IMR-90 (cell line): ENCODE measurements at regions not wholly inside any gene's neighbourhood (a gene's known extent, or its start where the extent isn't known, plus 50 kb on each side); places are given as distances from the start of the nearest gene placed in this dataset.

Experiments
- ATAC-seq: fragments of 200-7000 bp; cut with Tn5 transposase; 2 replicates; pipeline ENCODE4 v1.9.1; 2020; ENCODE audit warnings: low read depth, mild to moderate bottlenecking, moderate library complexity
- BruUV-seq: library from RNA; stranded (reverse); fragments of 400-500 nt; replicated peaks from 2 replicates; lab custom pipeline; 2021; lab: Mats Ljungman, UMichigan
- CTCF ChIA-PET: fragments of 300-600 bp; formaldehyde crosslinking; extraction: SDS; loops from one replicate; lab custom pipeline; 2021; ENCODE audit warnings: antibody characterized with exemption; lab: Yijun Ruan, JAX
- POLR2A ChIA-PET: fragments of 300-600 bp; sonication (Branson Sonifier 250); formaldehyde crosslinking; loops from one replicate; lab custom pipeline; 2022; ENCODE audit warnings: antibody characterized with exemption; ENCODE audit not compliant: unreplicated experiment; lab: Charles Lee
- DNase-seq: peaks from one replicate; pipeline ENCODE4 v3.0.0; 2013
- H2AFZ ChIP-seq: replicated peaks from 2 replicates; pipeline ENCODE3; 2013; ENCODE audit warnings: low read length, mild to moderate bottlenecking; ENCODE audit not compliant: poor library complexity
- H2AK5ac ChIP-seq: 2 replicates; pipeline ENCODE4 v1.6.1; 2013; ENCODE audit warnings: low read depth, low read length, inconsistent platforms
- H2AK9ac ChIP-seq: replicated peaks from 2 replicates; pipeline ENCODE3; 2013; ENCODE audit warnings: mild to moderate bottlenecking, low read depth, low read length, moderate library complexity; ENCODE audit not compliant: poor library complexity
- H2BK120ac ChIP-seq: 2 replicates; pipeline ENCODE4 v1.6.1; 2013; ENCODE audit warnings: low read depth, low read length, inconsistent platforms
- H2BK15ac ChIP-seq: 3 replicates; pipeline ENCODE4 v1.6.1; 2013; ENCODE audit warnings: low read depth, low read length, inconsistent platforms
- H2BK20ac ChIP-seq: 2 replicates; pipeline ENCODE4 v1.6.1; 2013; ENCODE audit warnings: low read depth, mild to moderate bottlenecking, inconsistent platforms, low read length, moderate library complexity
- H2BK5ac ChIP-seq: 2 replicates; pipeline ENCODE4 v1.6.1; 2013; ENCODE audit warnings: mild to moderate bottlenecking, low read depth, low read length, inconsistent platforms; ENCODE audit not compliant: poor library complexity, severe bottlenecking
- H3K14ac ChIP-seq: replicated peaks from 2 replicates; pipeline ENCODE4 v1.6.1; 2013; ENCODE audit warnings: low read depth, low read length, inconsistent platforms
- H3K18ac ChIP-seq: 2 replicates; pipeline ENCODE4 v1.6.1; 2013; ENCODE audit warnings: low read depth, low read length, control low read depth
- H3K23ac ChIP-seq: 2 replicates; pipeline ENCODE4 v1.6.1; 2013; ENCODE audit warnings: low read depth, low read length, inconsistent platforms
- H3K27ac ChIP-seq: 2 replicates; pipeline ENCODE4 v1.5.1; 2013; ENCODE audit warnings: mild to moderate bottlenecking, control low read depth, low read length; ENCODE audit not compliant: insufficient read depth
- H3K27me3 ChIP-seq: 2 replicates; pipeline ENCODE4 v1.6.1; 2013; ENCODE audit warnings: low read length; ENCODE audit not compliant: control insufficient read depth, insufficient read depth
- H3K36me3 ChIP-seq: 2 replicates; pipeline ENCODE4 v1.6.1; 2013; ENCODE audit warnings: low read length, mixed read lengths; ENCODE audit not compliant: control insufficient read depth, insufficient read depth
- H3K4ac ChIP-seq: 2 replicates; pipeline ENCODE4 v1.6.1; 2013; ENCODE audit warnings: low read depth, low read length, inconsistent platforms
- H3K4me1 ChIP-seq: 2 replicates; pipeline ENCODE4 v1.6.1; 2013; ENCODE audit warnings: low read length, mixed read lengths; ENCODE audit not compliant: control insufficient read depth, insufficient read depth
- H3K4me2 ChIP-seq: 2 replicates; pipeline ENCODE4 v1.6.1; 2013; ENCODE audit warnings: low read depth, mild to moderate bottlenecking, control low read depth, low read length, moderate library complexity
- H3K4me3 ChIP-seq: 2 replicates; pipeline ENCODE4 v1.5.1; 2013; ENCODE audit warnings: low read depth, mild to moderate bottlenecking, control low read depth, low read length, moderate library complexity; ENCODE audit not compliant: insufficient read depth
- H3K56ac ChIP-seq: 2 replicates; pipeline ENCODE4 v1.6.1; 2013; ENCODE audit warnings: low read length, inconsistent platforms; ENCODE audit not compliant: insufficient read depth; ENCODE audit errors: extremely low read depth
- H3K79me1 ChIP-seq, 2 experiments: 2 replicates each; pipeline ENCODE4 v1.6.1; 2013; ENCODE audit warnings: low read length in 2 of 2, inconsistent platforms in 1 of 2, low read depth in 1 of 2
- H3K9ac ChIP-seq: 2 replicates; pipeline ENCODE4 v1.6.1; 2013; ENCODE audit warnings: low read depth, low read length, control low read depth
- H3K9me1 ChIP-seq: 2 replicates; pipeline ENCODE4 v1.6.1; 2013; ENCODE audit warnings: low read length, inconsistent platforms; ENCODE audit not compliant: insufficient read depth
- H3K9me3 ChIP-seq: 2 replicates; pipeline ENCODE4 v1.6.1; 2013; ENCODE audit warnings: low read length; ENCODE audit not compliant: control insufficient read depth, insufficient read depth
- H4K20me1 ChIP-seq: 2 replicates; pipeline ENCODE4 v1.6.1; 2013; ENCODE audit warnings: low read length, inconsistent platforms; ENCODE audit not compliant: insufficient read depth
- H4K5ac ChIP-seq: 2 replicates; pipeline ENCODE4 v1.6.1; 2013; ENCODE audit warnings: mild to moderate bottlenecking, low read depth, low read length, control low read depth
- H4K8ac ChIP-seq, 2 experiments: 2 replicates each; pipeline ENCODE4 v1.6.1; 2013; ENCODE audit warnings: low read depth in 2 of 2, low read length in 2 of 2, control low read depth in 1 of 2, inconsistent platforms in 1 of 2
- H4K91ac ChIP-seq: 2 replicates; pipeline ENCODE4 v1.6.1; 2013; ENCODE audit warnings: low read depth, low read length, inconsistent platforms; ENCODE audit not compliant: insufficient read depth
- BHLHE40 ChIP-seq: fragments of 150-350 bp; IDR thresholded peaks from 2 replicates; pipeline ENCODE4 v1.6.1; 2016; ENCODE audit warnings: mild to moderate bottlenecking, low read depth, low read length
- CEBPB ChIP-seq: IDR thresholded peaks from 2 replicates; pipeline ENCODE4 v1.6.1; 2012; ENCODE audit warnings: low read depth, low read length, improper control_type of control experiment
- CHD1 ChIP-seq: IDR thresholded peaks from 2 replicates; pipeline ENCODE4 v1.6.1; 2012; ENCODE audit warnings: low read depth, low read length, improper control_type of control experiment
- FOS ChIP-seq: fragments of 150-350 bp; IDR thresholded peaks from 2 replicates; pipeline ENCODE4 v1.6.1; 2016; ENCODE audit warnings: low read depth, low read length
- MXI1 ChIP-seq: IDR thresholded peaks from 2 replicates; pipeline ENCODE4 v1.6.1; 2012; ENCODE audit warnings: low read depth, mild to moderate bottlenecking, low read length, moderate library complexity, borderline replicate concordance
- NFE2L2 ChIP-seq: fragments of 150-350 bp; IDR thresholded peaks from 2 replicates; pipeline ENCODE4 v1.6.1; 2016; ENCODE audit warnings: low read depth, mild to moderate bottlenecking, low read length
- POLR2A ChIP-seq: IDR thresholded peaks from 2 replicates; pipeline ENCODE4 v1.6.1; 2012; ENCODE audit warnings: mild to moderate bottlenecking, low read depth, low read length
- RAD21 ChIP-seq: IDR thresholded peaks from 2 replicates; pipeline ENCODE4 v1.6.1; 2012; ENCODE audit warnings: low read length, improper control_type of control experiment
- RFX5 ChIP-seq: IDR thresholded peaks from 2 replicates; pipeline ENCODE4 v1.8.0; 2012; ENCODE audit warnings: low read depth, mild to moderate bottlenecking, low read length, moderate library complexity
- WGBS, 2 experiments: methylation state at CpG; one replicate each; pipeline versions ENCODE4 v1.1.5 to v1.1.7; 2013; ENCODE audit warnings: missing lambda C conversion rate in 2 of 2; ENCODE audit not compliant: insufficient read length in 1 of 2; ENCODE audit errors: extremely low coverage in 2 of 2; 5-methylcytosine and 5-hydroxymethylcytosine counted together
- dilution Hi-C: fragments of 300-500 bp; cut with HindIII; formaldehyde crosslinking; loops from one replicate; pipeline ENCODE4 v1.14.3; 2018; ENCODE audit warnings: low sequenced_read_pairs; ENCODE audit not compliant: unreplicated experiment
- in situ Hi-C: fragments of 300-500 bp; cut with MboI; formaldehyde crosslinking; loops from 3 replicates; pipeline ENCODE4 v1.14.3; 2019; ENCODE audit warnings: low sequenced_read_pairs, inconsistent platforms, mixed read lengths
- intact Hi-C: fragments of 100-400 bp; cut with micrococcal nuclease; formaldehyde crosslinking; loops from 2 replicates; pipeline ENCODE4 v1.10.0; 2022
- TF ChIP-seq, protein P1 (sequence below): fragments of 150-350 bp; IDR thresholded peaks from 2 replicates; pipeline ENCODE4 v1.6.1; 2016; ENCODE audit warnings: low read depth, mild to moderate bottlenecking, low read length, moderate library complexity, borderline replicate concordance
- TF ChIP-seq, protein P2 (sequence below): fragments of 150-350 bp; IDR thresholded peaks from 2 replicates; pipeline ENCODE4 v1.6.1; 2017; ENCODE audit warnings: mild to moderate bottlenecking, antibody characterized with exemption, low read length, low read depth

GRCh38 chr14:49363821-49364751, 222.1 kb downstream of the RPS29 start:
- no peaks in the 10 kb centered on the region for H3K9me1 ChIP-seq
- H3K36me3 ChIP-seq: no peaks in the 10 kb centered on the region
- H2AFZ ChIP-seq: no peak overlapping the region
- POLR2A ChIA-PET: no interaction called here
- dilution Hi-C loops: no loop called here
- no peak overlapping the region for H3K4me2 ChIP-seq
- H3K4me3 ChIP-seq: no peak overlapping the region
- no peak overlapping the region for H3K56ac ChIP-seq
- H3K27ac ChIP-seq: no peak overlapping the region
- CTCF ChIA-PET: no interaction called here
- ATAC-seq (no peak), DNase-seq (no peak)
- no peak overlapping the region for H3K9ac ChIP-seq
- H3K4ac ChIP-seq: no peak overlapping the region
- no peak overlapping the region for H2BK20ac ChIP-seq
- no peak overlapping the region for H4K8ac ChIP-seq
- no peak for TF ChIP-seq MXI1
- no peak for TF ChIP-seq RFX5
- TF ChIP-seq BHLHE40: no peak
- TF ChIP-seq, protein P1, sequence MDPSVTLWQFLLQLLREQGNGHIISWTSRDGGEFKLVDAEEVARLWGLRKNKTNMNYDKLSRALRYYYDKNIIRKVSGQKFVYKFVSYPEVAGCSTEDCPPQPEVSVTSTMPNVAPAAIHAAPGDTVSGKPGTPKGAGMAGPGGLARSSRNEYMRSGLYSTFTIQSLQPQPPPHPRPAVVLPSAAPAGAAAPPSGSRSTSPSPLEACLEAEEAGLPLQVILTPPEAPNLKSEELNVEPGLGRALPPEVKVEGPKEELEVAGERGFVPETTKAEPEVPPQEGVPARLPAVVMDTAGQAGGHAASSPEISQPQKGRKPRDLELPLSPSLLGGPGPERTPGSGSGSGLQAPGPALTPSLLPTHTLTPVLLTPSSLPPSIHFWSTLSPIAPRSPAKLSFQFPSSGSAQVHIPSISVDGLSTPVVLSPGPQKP: no peak
- TF ChIP-seq CHD1: no peak
- TF ChIP-seq RAD21: no peak
- TF ChIP-seq CEBPB: no peak
- TF ChIP-seq POLR2A: no peak
- TF ChIP-seq NFE2L2: no peak
- TF ChIP-seq, protein P2, sequence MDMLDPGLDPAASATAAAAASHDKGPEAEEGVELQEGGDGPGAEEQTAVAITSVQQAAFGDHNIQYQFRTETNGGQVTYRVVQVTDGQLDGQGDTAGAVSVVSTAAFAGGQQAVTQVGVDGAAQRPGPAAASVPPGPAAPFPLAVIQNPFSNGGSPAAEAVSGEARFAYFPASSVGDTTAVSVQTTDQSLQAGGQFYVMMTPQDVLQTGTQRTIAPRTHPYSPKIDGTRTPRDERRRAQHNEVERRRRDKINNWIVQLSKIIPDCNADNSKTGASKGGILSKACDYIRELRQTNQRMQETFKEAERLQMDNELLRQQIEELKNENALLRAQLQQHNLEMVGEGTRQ: no peak
- TF ChIP-seq FOS: no peak
- no peaks in the 10 kb centered on the region for H4K20me1 ChIP-seq
- no peaks in the 10 kb centered on the region for H3K4me1 ChIP-seq
- H4K5ac ChIP-seq: no peak overlapping the region
- no peak overlapping the region for H2AK5ac ChIP-seq
- no peak overlapping the region for H2BK5ac ChIP-seq
- intact Hi-C loops: no loop called here
- H4K91ac ChIP-seq: no peak overlapping the region
- H3K14ac ChIP-seq: no peak overlapping the region
- no peak overlapping the region for H2AK9ac ChIP-seq
- H3K9me3 ChIP-seq: no peaks in the 10 kb centered on the region
- in situ Hi-C loops: no loop called here
- WGBS, 2 experiments: no CpG with 5 or more reads among the region's 5 CpGs
- H3K18ac ChIP-seq: no peak overlapping the region
- H2BK120ac ChIP-seq: no peak overlapping the region
- H3K79me1 ChIP-seq: no peaks in the 10 kb centered on the region
- no peaks in the 10 kb centered on the region for H3K27me3 ChIP-seq
- H2BK15ac ChIP-seq: no peak overlapping the region
- H3K23ac ChIP-seq: no peak overlapping the region
- BruUV-seq: no TSS peak
